SH-SY5Y (cell line): ENCODE measurements at regions not wholly inside any gene's neighbourhood (a gene's known extent, or its start where the extent isn't known, plus 50 kb on each side); places are given as distances from the start of the nearest gene placed in this dataset.

Experiments
- GATA2 ChIP-seq: IDR thresholded peaks from 2 replicates; pipeline ENCODE4 v1.6.1; 2011; ENCODE audit warnings: mild to moderate bottlenecking, low read depth, low read length
- GATA3 ChIP-seq: IDR thresholded peaks from 2 replicates; pipeline ENCODE4 v1.6.1; 2011; ENCODE audit warnings: low read depth, mild to moderate bottlenecking, low read length, moderate library complexity

DNA sequence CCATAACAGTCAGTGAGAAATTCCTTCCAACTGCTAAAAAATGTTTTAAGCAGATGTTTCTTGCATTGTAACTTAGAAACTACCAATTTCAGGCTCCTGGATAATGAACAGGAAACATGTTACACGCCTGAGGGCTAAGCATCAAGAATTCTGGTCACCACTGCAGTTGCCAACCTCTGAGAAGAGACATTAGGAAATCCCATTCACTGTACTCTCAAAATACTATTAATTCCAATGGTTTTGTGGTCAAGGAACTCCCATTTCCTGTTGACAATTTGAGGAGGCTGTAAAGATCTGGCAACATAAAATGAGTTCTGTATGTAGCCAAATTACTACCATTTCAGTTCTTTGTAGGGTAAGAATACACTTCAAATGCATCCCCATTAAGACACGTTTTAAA is 456.0 kb upstream of the MEF2C start:
- no peak for TF ChIP-seq GATA2
- TF ChIP-seq GATA3: no peak
